Stimulated activated CD8-positive, alpha-beta memory T cell treated with anti-CD3 and anti-CD28 coated beads, Interleukin-7, amount 100 ng/mL, for 4 hours (primary cell): ENCODE measurements at regions not wholly inside any gene's neighbourhood (a gene's known extent, or its start where the extent isn't known, plus 50 kb on each side); places are given as distances from the start of the nearest gene placed in this dataset.
"Not testable (repeated sequence)": the region's sequence is repeated elsewhere in the genome, so short reads cannot be mapped to it uniquely, and the experiment has no call there.

Experiments used
- DNase-seq, 2 donors: peaks; one replicate each; pipeline ENCODE4 v3.0.0-alpha.2; 2020; ENCODE audit warnings: low read depth in 2 of 2

- DNase-seq = no peak
These were observed 135.4 kb upstream of the GPR12 start for GRCh38 chr13:26895808-26896466.

DNA sequence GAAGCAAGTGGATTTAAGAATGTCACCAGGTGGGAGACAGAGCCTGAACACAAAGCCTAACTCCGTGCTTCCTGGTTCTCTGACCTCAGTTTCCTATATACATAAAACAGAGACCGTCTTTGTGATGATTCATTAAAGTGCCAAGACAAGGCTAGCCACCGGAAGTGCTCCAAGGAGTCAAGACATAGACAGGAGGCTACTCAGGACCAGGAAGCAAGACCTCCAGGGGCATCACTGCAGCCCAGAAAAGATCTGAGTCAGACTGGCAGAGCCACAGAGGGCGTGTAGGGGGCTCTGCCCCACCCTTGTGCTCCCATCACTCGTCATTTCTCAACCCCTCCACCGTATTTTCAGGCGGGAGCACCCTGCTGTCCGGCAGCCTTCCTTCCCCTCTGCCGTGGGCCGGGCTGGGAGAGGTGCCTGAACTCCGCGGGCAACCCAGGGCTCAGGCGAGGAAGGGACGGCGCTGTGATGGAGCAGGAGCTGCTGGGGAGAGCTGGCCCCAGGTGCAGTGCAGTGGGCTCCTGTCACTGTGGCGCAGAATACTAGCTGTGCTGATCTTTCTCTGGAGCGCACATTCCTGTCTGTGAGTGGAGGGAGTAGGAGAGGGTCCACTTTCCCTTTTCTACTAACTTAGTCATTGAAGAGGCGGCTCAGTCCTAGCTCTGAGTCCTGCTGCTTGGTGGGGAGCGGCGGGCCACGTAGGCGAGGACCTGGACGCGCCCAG, 134.7 kb upstream of the GPR12 start:
- no peak for DNase-seq

DNA sequence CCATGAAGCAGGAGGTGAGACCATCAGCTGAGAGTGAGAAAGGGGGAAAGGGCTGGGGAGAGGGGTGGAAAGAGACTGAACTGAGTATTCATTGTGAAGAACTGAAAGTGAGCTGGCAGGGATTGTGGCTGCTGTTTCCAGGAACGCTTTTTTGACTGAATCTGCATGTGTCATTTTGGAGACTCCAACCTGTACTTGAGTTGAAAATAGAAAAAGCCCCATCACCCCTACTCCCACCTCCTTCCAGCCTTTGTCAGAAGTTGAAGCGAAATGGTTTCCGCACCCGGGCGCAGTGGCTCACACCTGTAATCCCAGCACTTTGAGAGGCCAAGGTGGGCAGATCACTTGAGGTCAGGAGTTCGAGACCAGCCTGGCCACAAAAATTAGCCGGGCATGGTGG, 128.0 kb upstream of the GPR12 start:
- DNase-seq = no peak

DNA sequence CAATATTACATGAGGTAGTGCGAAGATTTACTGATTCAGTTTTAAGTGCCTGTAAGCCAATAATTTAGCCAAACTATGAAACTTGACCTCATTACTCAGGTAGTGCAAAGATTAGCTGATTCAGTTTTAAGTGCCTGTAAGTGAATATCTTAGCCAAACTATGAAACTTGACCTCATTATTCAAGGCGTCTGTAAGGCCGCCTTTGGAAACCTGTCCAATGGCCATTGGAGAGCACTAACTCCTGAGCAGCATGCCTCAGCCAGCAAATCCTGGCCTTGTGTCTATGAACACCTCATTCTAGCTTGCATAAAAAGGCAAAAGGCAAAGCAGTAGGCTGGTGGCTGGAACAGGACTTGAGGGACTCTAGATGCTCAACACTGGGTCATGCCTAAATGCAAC, 127.0 kb upstream of the GPR12 start:
- no peak for DNase-seq

DNA sequence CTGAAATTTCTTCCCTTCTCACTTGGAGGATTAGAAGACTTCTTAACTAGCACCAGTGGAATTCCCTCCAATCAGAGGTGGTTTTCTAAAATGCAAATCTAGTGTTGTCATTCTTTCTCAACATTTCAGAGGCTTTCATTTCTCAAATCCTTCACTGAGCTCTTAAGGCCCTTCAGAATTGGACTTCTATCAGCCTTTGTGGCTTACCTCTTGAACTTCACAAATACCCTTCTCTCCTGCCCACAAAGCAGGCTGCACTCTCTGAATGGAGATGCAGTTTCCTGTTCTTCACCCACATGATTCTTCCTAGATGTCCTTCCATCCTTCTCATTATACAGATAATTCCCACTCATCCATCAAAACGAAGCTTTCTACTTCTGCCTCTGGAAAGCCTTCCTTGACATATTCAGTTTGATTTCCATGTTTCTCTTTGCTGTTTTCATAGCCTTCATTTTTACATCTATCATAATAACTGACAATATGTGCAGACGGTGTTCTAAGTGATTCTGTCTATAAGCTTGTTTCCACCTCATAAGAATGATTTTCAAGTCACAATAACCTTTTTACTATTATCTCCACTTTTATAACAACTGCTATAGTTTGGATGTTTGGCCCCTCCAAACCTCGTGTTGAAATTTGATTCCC, 123.1 kb upstream of the GPR12 start:
- no peak for DNase-seq

- DNase-seq = no peak
These were observed 122.1 kb upstream of the GPR12 start for GRCh38 chr13:26882731-26883130.

- DNase-seq = no peak
These were observed 120.6 kb upstream of the GPR12 start for GRCh38 chr13:26881154-26881553.

GRCh38 chr13:26880735-26881134, 120.1 kb upstream of the GPR12 start:
- DNase-seq = no peak

GRCh38 chr13:26878438-26878837, 117.9 kb upstream of the GPR12 start:
- DNase-seq = no peak

DNA sequence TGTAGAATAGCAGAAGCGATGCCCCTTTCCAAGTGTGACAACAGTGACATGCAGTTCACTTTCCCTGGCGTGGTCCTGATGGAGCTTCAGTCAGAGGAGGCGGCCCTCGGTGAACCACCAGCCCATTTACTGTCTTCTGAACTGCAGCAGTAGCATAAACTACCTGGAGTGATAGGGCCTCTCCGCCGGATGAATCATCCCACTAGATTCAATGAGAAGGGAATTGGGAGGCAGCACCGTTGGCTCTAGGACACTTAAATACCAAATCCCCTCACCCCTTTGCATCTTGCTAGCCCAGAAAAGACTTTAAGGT, 112.8 kb upstream of the GPR12 start:
- no peak for DNase-seq

- DNase-seq = peak in 1 of 2 donors; percentile 2
These were observed 112.2 kb upstream of the GPR12 start for GRCh38 chr13:26872525-26873385.

- no peak for DNase-seq
These were observed 107.0 kb upstream of the GPR12 start for GRCh38 chr13:26867451-26868091.

GRCh38 chr13:26864576-26864975, 104.0 kb upstream of the GPR12 start:
- DNase-seq = no peak

- DNase-seq = no peak
These were observed 101.4 kb upstream of the GPR12 start for GRCh38 chr13:26861941-26862340.

DNA sequence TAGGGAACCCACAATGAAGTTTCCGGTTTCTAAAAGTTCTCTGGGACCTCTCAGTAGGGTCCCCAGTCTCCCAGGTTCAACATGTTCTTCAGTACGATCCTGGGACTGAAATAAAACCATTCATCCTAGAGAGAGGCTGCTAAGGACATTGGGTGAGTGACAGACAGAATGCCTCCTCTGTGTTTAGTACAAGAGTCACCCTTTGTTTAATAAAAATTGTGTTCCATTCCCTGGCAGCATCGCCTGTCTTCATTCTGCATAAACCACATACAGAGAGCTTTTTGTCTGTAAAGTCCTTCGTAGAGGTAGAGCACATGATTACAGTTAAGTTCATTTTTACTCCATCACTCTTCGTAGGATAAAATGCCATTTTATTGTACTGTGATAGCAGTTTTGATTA, 95.3 kb upstream of the GPR12 start:
- DNase-seq = no peak

- DNase-seq = no peak
These were observed 94.5 kb upstream of the GPR12 start for GRCh38 chr13:26855071-26855470.

GRCh38 chr13:26853323-26853722, 92.7 kb upstream of the GPR12 start:
- DNase-seq = no peak

DNA sequence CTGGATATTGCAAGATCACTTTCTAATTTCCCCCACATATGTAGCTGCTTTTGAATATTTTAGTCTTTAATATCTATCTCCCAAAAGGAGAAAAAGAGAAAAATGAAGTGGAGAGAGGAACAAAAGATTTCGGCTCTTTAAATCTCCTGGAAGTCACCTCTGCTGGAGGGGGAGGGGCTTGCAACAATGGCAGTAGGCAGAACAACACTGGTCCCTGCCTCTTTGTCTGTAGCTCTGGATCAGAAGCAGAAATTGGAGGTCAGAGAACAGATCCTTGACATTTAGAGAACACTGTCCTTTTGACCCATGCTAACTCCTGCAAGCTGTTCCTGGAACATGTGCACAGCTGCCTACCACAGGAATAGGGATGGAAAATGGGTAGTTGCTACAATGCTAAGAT, 86.7 kb upstream of the GPR12 start:
- no peak for DNase-seq

GRCh38 chr13:26845063-26845462, 84.5 kb upstream of the GPR12 start:
- DNase-seq = not testable (repeated sequence)

DNA sequence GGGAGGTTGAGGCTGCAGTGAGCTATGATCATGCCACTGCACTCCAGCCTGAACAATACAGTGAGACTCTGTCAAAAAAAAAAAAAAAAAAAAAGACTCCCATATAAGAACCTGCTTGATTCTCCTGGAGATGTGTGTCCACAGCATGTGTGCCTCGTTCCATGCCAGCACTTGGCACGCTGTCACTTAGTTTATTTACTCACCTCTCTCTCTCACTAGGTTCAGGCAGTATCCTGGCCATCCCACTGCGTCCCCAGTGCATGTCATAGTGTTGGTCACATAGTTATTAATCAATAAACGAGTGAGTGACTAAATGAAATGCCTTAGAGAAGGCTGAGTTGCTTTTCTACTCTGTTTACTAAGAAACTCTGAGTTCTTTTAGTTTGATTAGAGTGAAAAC, 79.1 kb upstream of the GPR12 start:
- no peak for DNase-seq

GRCh38 chr13:26838821-26839220, 78.2 kb upstream of the GPR12 start:
- DNase-seq = no peak

DNA sequence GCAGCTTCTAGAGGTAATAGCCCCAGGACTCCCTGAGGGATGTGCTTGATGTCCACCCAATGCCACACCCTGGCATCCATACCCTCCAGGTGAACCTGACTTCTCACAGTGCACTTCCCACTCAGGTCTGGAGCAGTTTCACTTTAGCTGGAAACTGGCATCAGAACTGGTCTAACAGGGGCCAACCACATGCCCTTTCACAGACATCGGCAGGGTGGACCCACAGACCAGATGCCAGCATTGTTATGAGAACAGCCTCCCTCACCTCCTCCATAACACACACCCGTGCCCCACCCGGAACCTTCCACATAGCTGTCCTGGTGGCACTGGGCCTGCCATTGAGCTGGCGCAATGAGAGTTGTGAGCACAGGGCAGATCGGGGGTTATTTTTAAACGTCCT, 77.4 kb upstream of the GPR12 start:
- no peak for DNase-seq
